A172 (cell line): ENCODE measurements at regions not wholly inside any gene's neighbourhood (a gene's known extent, or its start where the extent isn't known, plus 50 kb on each side); places are given as distances from the start of the nearest gene placed in this dataset.
A peak's percentile ranks its signal among the peaks of the same experiment; 100 is the strongest.
"Not testable (repeated sequence)": the region's sequence is repeated elsewhere in the genome, so short reads cannot be mapped to it uniquely, and the experiment has no call there.

Experiments
- DNase-seq: peaks from one replicate; pipeline ENCODE4 v3.0.0-alpha.2; 2015; ENCODE audit warnings: low spot score

GRCh38 chr20:1754306-1754705 lies 96.7 kb upstream of the SIRPG start:
- DNase-seq, result no peak

GRCh38 chr20:1752045-1752444 lies 94.5 kb upstream of the SIRPG start:
- DNase-seq, result no peak

GRCh38 chr20:1748777-1749176 lies 91.2 kb upstream of the SIRPG start:
- DNase-seq, result no peak

- DNase-seq, result no peak
Measured at GRCh38 chr20:1747953-1748577, 90.5 kb upstream of the SIRPG start.

GRCh38 chr20:1742049-1742434 lies 84.5 kb upstream of the SIRPG start:
- DNase-seq, result not testable (repeated sequence)

- no peak for DNase-seq
Measured at GRCh38 chr20:1741309-1742048, 83.9 kb upstream of the SIRPG start.

GRCh38 chr20:1737134-1737533 lies 79.6 kb upstream of the SIRPG start:
- DNase-seq, result no peak

GRCh38 chr20:1735417-1736089 lies 78.0 kb upstream of the SIRPG start:
- no peak for DNase-seq

- DNase-seq, result peak; percentile 49
Measured at GRCh38 chr20:1734269-1734858, 76.8 kb upstream of the SIRPG start.

GRCh38 chr20:1731828-1732375 lies 74.3 kb upstream of the SIRPG start:
- DNase-seq, result not testable (repeated sequence)

GRCh38 chr20:1730981-1731711 lies 73.6 kb upstream of the SIRPG start:
- not testable (repeated sequence) for DNase-seq

GRCh38 chr20:1727303-1727702 lies 69.7 kb upstream of the SIRPG start:
- DNase-seq, result not testable (repeated sequence)

- DNase-seq, result no peak
Measured at GRCh38 chr20:1724901-1725300, 67.3 kb upstream of the SIRPG start.

- no peak for DNase-seq
Measured at GRCh38 chr20:1722513-1723050, 65.0 kb upstream of the SIRPG start.

- DNase-seq, result no peak
Measured at GRCh38 chr20:1721687-1722512, 64.3 kb upstream of the SIRPG start.

GRCh38 chr20:1720845-1721475 lies 63.4 kb upstream of the SIRPG start:
- no peak for DNase-seq

GRCh38 chr20:1720226-1720625 lies 62.6 kb upstream of the SIRPG start:
- DNase-seq, result no peak

GRCh38 chr20:1718604-1719384 lies 61.2 kb upstream of the SIRPG start:
- peak; percentile 95 for DNase-seq
